ENCODE measurements at regions not wholly inside any gene's neighbourhood (a gene's known extent, or its start where the extent isn't known, plus 50 kb on each side); places are given as distances from the start of the nearest gene placed in this dataset.
"Not testable (repeated sequence)": the region's sequence is repeated elsewhere in the genome, so short reads cannot be mapped to it uniquely, and the experiment has no call there.

GRCh38 chr4:145295547-145295946, 115.2 kb upstream of the OTUD4 start:
- DNase-seq (ENCODE audit: low read depth in 2 of 2): no peak

- DNase-seq (ENCODE audit: low read depth in 2 of 2): no peak
Measured at GRCh38 chr4:145295122-145295521, 114.7 kb upstream of the OTUD4 start.

- no peak for DNase-seq (ENCODE audit: low read depth in 2 of 2)
Measured at GRCh38 chr4:145293658-145294057, 113.3 kb upstream of the OTUD4 start.

- DNase-seq (ENCODE audit: low read depth in 2 of 2): no peak
Measured at GRCh38 chr4:145290955-145291354, 110.6 kb upstream of the OTUD4 start.

GRCh38 chr4:145289403-145290076, 109.2 kb upstream of the OTUD4 start:
- no peak for DNase-seq (ENCODE audit: low read depth in 2 of 2)

- DNase-seq (ENCODE audit: low read depth in 2 of 2): no peak
Measured at GRCh38 chr4:145287351-145287750, 107.0 kb upstream of the OTUD4 start.

- no peak for DNase-seq (ENCODE audit: low read depth in 2 of 2)
Measured at GRCh38 chr4:145285928-145286327, 105.5 kb upstream of the OTUD4 start.

GRCh38 chr4:145283909-145284308, 103.5 kb upstream of the OTUD4 start:
- DNase-seq (ENCODE audit: low read depth in 2 of 2): no peak

- DNase-seq (ENCODE audit: low read depth in 2 of 2): no peak
Measured at GRCh38 chr4:145281951-145282350, 101.6 kb upstream of the OTUD4 start.

GRCh38 chr4:145281224-145281623, 100.8 kb upstream of the OTUD4 start:
- DNase-seq (ENCODE audit: low read depth in 2 of 2): no peak

- DNase-seq (ENCODE audit: low read depth in 2 of 2): no peak
Measured at GRCh38 chr4:145280541-145280940, 100.2 kb upstream of the OTUD4 start.

GRCh38 chr4:145279122-145279960, 99.0 kb upstream of the OTUD4 start:
- no peak for DNase-seq (ENCODE audit: low read depth in 2 of 2)

- no peak for DNase-seq (ENCODE audit: low read depth in 2 of 2)
Measured at GRCh38 chr4:145278341-145279121, 98.1 kb upstream of the OTUD4 start.

GRCh38 chr4:145277011-145277410, 96.6 kb upstream of the OTUD4 start:
- DNase-seq (ENCODE audit: low read depth in 2 of 2): no peak

- no peak for DNase-seq (ENCODE audit: low read depth in 2 of 2)
Measured at GRCh38 chr4:145276050-145276449, 95.7 kb upstream of the OTUD4 start.

GRCh38 chr4:145271194-145271593, 90.8 kb upstream of the OTUD4 start:
- no peak for DNase-seq (ENCODE audit: low read depth in 2 of 2)

- no peak for DNase-seq (ENCODE audit: low read depth in 2 of 2)
Measured at GRCh38 chr4:145266881-145267280, 86.5 kb upstream of the OTUD4 start.

- no peak for DNase-seq (ENCODE audit: low read depth in 2 of 2)
Measured at GRCh38 chr4:145260091-145260490, 79.7 kb upstream of the OTUD4 start.

GRCh38 chr4:145255311-145255710, 74.9 kb upstream of the OTUD4 start:
- DNase-seq (ENCODE audit: low read depth in 2 of 2): not testable (repeated sequence)

GRCh38 chr4:145252190-145252589, 71.8 kb upstream of the OTUD4 start:
- no peak for DNase-seq (ENCODE audit: low read depth in 2 of 2)

GRCh38 chr4:145251391-145251790, 71.0 kb upstream of the OTUD4 start:
- no peak for DNase-seq (ENCODE audit: low read depth in 2 of 2)

GRCh38 chr4:145248971-145249370, 68.6 kb upstream of the OTUD4 start:
- no peak for DNase-seq (ENCODE audit: low read depth in 2 of 2)

Measured in stimulated activated CD8-positive, alpha-beta memory T cell treated with anti-CD3 and anti-CD28 coated beads, Interleukin-2, amount 100 ng/mL, for 1 hour (primary cell).